Stimulated activated CD4-positive, alpha-beta T cell treated with anti-CD3 and anti-CD28 coated beads, Interleukin-15, amount 100 ng/mL, for 48 hours (primary cell): ENCODE measurements at regions not wholly inside any gene's neighbourhood (a gene's known extent, or its start where the extent isn't known, plus 50 kb on each side); places are given as distances from the start of the nearest gene placed in this dataset.
"Not testable (repeated sequence)": the region's sequence is repeated elsewhere in the genome, so short reads cannot be mapped to it uniquely, and the experiment has no call there.

ENCODE experiments used
- DNase-seq, 2 donors: peaks; one replicate each; pipeline ENCODE4 v3.0.0-alpha.2; 2020; ENCODE audit warnings: low read depth in 2 of 2

GRCh38 chr20:60751826-60752225 is 500.2 kb upstream of the CDH4 start:
- no peak for DNase-seq

- DNase-seq = no peak
Observed at GRCh38 chr20:60752741-60753420, 499.2 kb upstream of the CDH4 start.

- DNase-seq = no peak
Observed at GRCh38 chr20:60754856-60755255, 497.2 kb upstream of the CDH4 start.

- DNase-seq = no peak
Observed at GRCh38 chr20:60759651-60760050, 492.4 kb upstream of the CDH4 start.

- DNase-seq = no peak
Observed at GRCh38 chr20:60760256-60761000, 491.6 kb upstream of the CDH4 start.

GRCh38 chr20:60761056-60761455 is 491.0 kb upstream of the CDH4 start:
- DNase-seq = no peak

- DNase-seq = no peak
Observed at GRCh38 chr20:60762386-60762785, 489.7 kb upstream of the CDH4 start.

GRCh38 chr20:60764328-60764727 is 487.7 kb upstream of the CDH4 start:
- no peak for DNase-seq

- DNase-seq = no peak
Observed at GRCh38 chr20:60764771-60765170, 487.3 kb upstream of the CDH4 start.

GRCh38 chr20:60765821-60766403 is 486.1 kb upstream of the CDH4 start:
- DNase-seq = no peak

GRCh38 chr20:60768216-60768615 is 483.8 kb upstream of the CDH4 start:
- no peak for DNase-seq

- no peak for DNase-seq
Observed at GRCh38 chr20:60780388-60781025, 471.6 kb upstream of the CDH4 start.

GRCh38 chr20:60782959-60783625 is 469.0 kb upstream of the CDH4 start:
- no peak for DNase-seq

GRCh38 chr20:60785301-60785700 is 466.8 kb upstream of the CDH4 start:
- no peak for DNase-seq

GRCh38 chr20:60785785-60786184 is 466.3 kb upstream of the CDH4 start:
- no peak for DNase-seq

- DNase-seq = no peak
Observed at GRCh38 chr20:60786686-60787217, 465.3 kb upstream of the CDH4 start.

GRCh38 chr20:60787276-60787675 is 464.8 kb upstream of the CDH4 start:
- DNase-seq = no peak

GRCh38 chr20:60788070-60788469 is 464.0 kb upstream of the CDH4 start:
- no peak for DNase-seq

GRCh38 chr20:60789399-60789798 is 462.7 kb upstream of the CDH4 start:
- DNase-seq = no peak

- DNase-seq = not testable (repeated sequence)
Observed at GRCh38 chr20:60790339-60790738, 461.7 kb upstream of the CDH4 start.

GRCh38 chr20:60791823-60792222 is 460.2 kb upstream of the CDH4 start:
- no peak for DNase-seq

GRCh38 chr20:60792941-60793340 is 459.1 kb upstream of the CDH4 start:
- no peak for DNase-seq
